Fibroblast of lung (primary cell): ENCODE measurements at regions not wholly inside any gene's neighbourhood (a gene's known extent, or its start where the extent isn't known, plus 50 kb on each side); places are given as distances from the start of the nearest gene placed in this dataset.

Experiments
- DNase-seq, 2 donors: peaks; one replicate each; pipeline versions ENCODE4 v3.0.0 to v3.0.0-alpha.2; 2010; ENCODE audit warnings: low read depth in 2 of 2
- H2AFZ ChIP-seq: 2 replicates; pipeline ENCODE4 v1.5.1; 2012; ENCODE audit warnings: low read length, control low read depth, inconsistent platforms
- H3K27ac ChIP-seq: 2 replicates; pipeline ENCODE4 v1.5.1; 2011; ENCODE audit warnings: low read length, control low read depth; ENCODE audit not compliant: insufficient read depth
- H3K27me3 ChIP-seq: 2 replicates; pipeline ENCODE4 v1.5.1; 2011; ENCODE audit warnings: mild to moderate bottlenecking, low read length; ENCODE audit not compliant: control insufficient read depth, insufficient read depth
- H3K36me3 ChIP-seq: 2 replicates; pipeline ENCODE4 v1.5.1; 2011; ENCODE audit warnings: low read length; ENCODE audit not compliant: control insufficient read depth, insufficient read depth
- H3K4me1 ChIP-seq: 2 replicates; pipeline ENCODE4 v1.5.1; 2011; ENCODE audit warnings: low read length; ENCODE audit not compliant: control insufficient read depth, insufficient read depth; ENCODE audit errors: extremely low read depth
- H3K4me2 ChIP-seq: 2 replicates; pipeline ENCODE4 v1.5.1; 2011; ENCODE audit warnings: low read length, control low read depth; ENCODE audit not compliant: insufficient read depth; ENCODE audit errors: extremely low read depth
- H3K4me3 ChIP-seq, 4 experiments: fragments of 200-600 bp in 1 of 4; sonication (generic) in 1 of 4; replicated peaks in 1 of 4; 2 replicates each; pipeline ENCODE4 v1.5.1; 2011 to 2016; ENCODE audit warnings: low read length in 4 of 4, low read depth in 3 of 4, mild to moderate bottlenecking in 3 of 4, control low read depth in 2 of 4, inconsistent platforms in 1 of 4, mixed read lengths in 1 of 4; ENCODE audit not compliant: insufficient read depth in 1 of 4; ENCODE audit errors: control extremely low read depth in 1 of 4
- H3K79me2 ChIP-seq: 2 replicates; pipeline ENCODE4 v1.5.1; 2012; ENCODE audit warnings: mild to moderate bottlenecking, low read length, inconsistent platforms; ENCODE audit not compliant: control insufficient read depth, insufficient read depth
- H3K9ac ChIP-seq: 2 replicates; pipeline ENCODE4 v1.5.1; 2011; ENCODE audit warnings: mild to moderate bottlenecking, low read length, control low read depth; ENCODE audit not compliant: insufficient read depth
- H3K9me3 ChIP-seq: 2 replicates; pipeline ENCODE4 v1.5.1; 2012; ENCODE audit warnings: low read depth, low read length; ENCODE audit not compliant: control insufficient read depth, insufficient read depth
- H4K20me1 ChIP-seq: 2 replicates; pipeline ENCODE4 v1.5.1; 2011; ENCODE audit warnings: low read length; ENCODE audit not compliant: control insufficient read depth, insufficient read depth; ENCODE audit errors: extremely low read depth
- CTCF ChIP-seq, 2 donors: IDR thresholded peaks in 1 of 2; conservative IDR thresholded peaks in 1 of 2; 1 replicate in 1 of 2; 2 replicates in 1 of 2; pipeline ENCODE4 v1.5.1; 2011 to 2012; ENCODE audit warnings: low read length in 2 of 2, control low read depth in 1 of 2, inconsistent platforms in 1 of 2, low read depth in 1 of 2, mild to moderate bottlenecking in 1 of 2
- EZH2 ChIP-seq: IDR thresholded peaks from 2 replicates; pipeline ENCODE4 v1.5.1; 2012; ENCODE audit warnings: low read length, control low read depth, mild to moderate bottlenecking; ENCODE audit errors: missing control alignments

DNA sequence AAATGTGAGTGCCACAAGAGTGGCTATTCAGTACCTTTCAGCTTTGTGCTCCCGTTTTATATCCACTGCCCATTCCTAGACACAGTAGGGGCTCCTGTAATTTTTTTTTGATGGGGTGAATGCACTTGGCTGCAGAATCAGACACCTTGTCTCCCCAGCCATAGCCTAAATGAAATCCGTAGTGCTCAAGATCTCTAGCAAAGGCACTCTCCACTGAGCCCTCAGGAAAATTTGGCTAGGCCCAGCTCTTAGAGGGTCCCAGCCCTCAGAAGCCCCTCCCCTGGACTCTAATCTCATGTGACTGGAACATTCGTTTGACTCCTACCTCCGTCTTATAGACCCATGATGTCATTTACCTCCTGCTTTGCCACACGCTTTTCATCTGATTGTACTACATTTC is 323.9 kb downstream of the SMAD2 start:
- no peaks in the 10 kb centered on the region for H3K27me3 ChIP-seq
- H3K9me3 ChIP-seq, result no peaks in the 10 kb centered on the region
- no peaks in the 10 kb centered on the region for H4K20me1 ChIP-seq
- H3K4me1 ChIP-seq, result no peaks in the 10 kb centered on the region
- DNase-seq, result no peak
- H2AFZ ChIP-seq, result no peak overlapping the region
- TF ChIP-seq CTCF (conservative IDR thresholded peaks at IDR 0.05 in 1 of 2, IDR thresholded peaks at IDR 0.05 in 1 of 2; ENCODE audit: low read depth in 1 of 2, low read length in 2 of 2) (no peak), EZH2 (no peak)
- H3K9ac ChIP-seq, result no peak overlapping the region
- no peak overlapping the region for H3K27ac ChIP-seq
- no peak overlapping the region for H3K4me3 ChIP-seq
- no peaks in the 10 kb centered on the region for H3K79me2 ChIP-seq
- H3K4me2 ChIP-seq, result no peak overlapping the region
- H3K36me3 ChIP-seq, result no peaks in the 10 kb centered on the region

- TF ChIP-seq CTCF (conservative IDR thresholded peaks at IDR 0.05 in 1 of 2, IDR thresholded peaks at IDR 0.05 in 1 of 2; ENCODE audit: low read depth in 1 of 2, low read length in 2 of 2) (no peak), EZH2 (no peak)
- H4K20me1 ChIP-seq, result no peaks in the 10 kb centered on the region
- H3K79me2 ChIP-seq, result no peaks in the 10 kb centered on the region
- no peaks in the 10 kb centered on the region for H3K36me3 ChIP-seq
- H3K27me3 ChIP-seq, result no peaks in the 10 kb centered on the region
- no peaks in the 10 kb centered on the region for H3K4me1 ChIP-seq
- H2AFZ ChIP-seq, result no peak overlapping the region
- no peak overlapping the region for H3K9ac ChIP-seq
- no peak overlapping the region for H3K4me2 ChIP-seq
- no peak for DNase-seq
- H3K4me3 ChIP-seq, result no peak overlapping the region
- no peak overlapping the region for H3K27ac ChIP-seq
- H3K9me3 ChIP-seq, result no peaks in the 10 kb centered on the region
Observed at GRCh38 chr18:47605093-47605492, 325.4 kb downstream of the SMAD2 start.

- TF ChIP-seq EZH2 (no peak), CTCF (conservative IDR thresholded peaks at IDR 0.05 in 1 of 2, IDR thresholded peaks at IDR 0.05 in 1 of 2; ENCODE audit: low read depth in 1 of 2, low read length in 2 of 2) (no peak)
- DNase-seq, result no peak
- H3K4me3 ChIP-seq, result no peak overlapping the region
- H3K27me3 ChIP-seq, result no peaks in the 10 kb centered on the region
- H3K79me2 ChIP-seq, result no peaks in the 10 kb centered on the region
- H3K27ac ChIP-seq, result no peak overlapping the region
- no peak overlapping the region for H3K9ac ChIP-seq
- no peaks in the 10 kb centered on the region for H3K4me1 ChIP-seq
- no peak overlapping the region for H2AFZ ChIP-seq
- H3K4me2 ChIP-seq, result no peak overlapping the region
- no peaks in the 10 kb centered on the region for H3K36me3 ChIP-seq
- H4K20me1 ChIP-seq, result no peaks in the 10 kb centered on the region
- no peaks in the 10 kb centered on the region for H3K9me3 ChIP-seq
Observed at GRCh38 chr18:47604021-47604420, 326.4 kb downstream of the SMAD2 start.
